ENCODE measurements at regions not wholly inside any gene's neighbourhood (a gene's known extent, or its start where the extent isn't known, plus 50 kb on each side); places are given as distances from the start of the nearest gene placed in this dataset.

GRCh38 chr4:19941434-19941833, 310.3 kb upstream of the SLIT2 start:
- Histone ChIP-seq H3K79me1 (ENCODE audit: low read length) (no peaks in the 10 kb centered on the region), H4K12ac (ENCODE audit: low read depth, low read length) (no peak overlapping the region), H2BK12ac (ENCODE audit: low read length) (no peak overlapping the region), H3K9ac (ENCODE audit: low read length) (no peak overlapping the region), H2AK5ac (ENCODE audit: low read length) (no peak overlapping the region), H3K4me3 (ENCODE audit: low read depth, low read length) (no peak overlapping the region), H3K36me3 (ENCODE audit: control insufficient read depth in 1 of 2, insufficient read depth in 2 of 2, low read length in 2 of 2) (no peaks in the 10 kb centered on the region), H3K4me2 (ENCODE audit: low read length) (no peak overlapping the region), H3K4me1 (ENCODE audit: control insufficient read depth in 1 of 2, insufficient read depth in 2 of 2, low read length in 2 of 2) (peaks cover 0 to 2% of the 10 kb centered on the region in 2 experiments), H4K8ac (ENCODE audit: low read depth, low read length) (no peak overlapping the region), H3K27ac (ENCODE audit: low read depth, low read length) (no peak overlapping the region), H3K27me3 (ENCODE audit: insufficient read depth, low read length) (no peaks in the 10 kb centered on the region), H3K4ac (ENCODE audit: low read depth, low read length) (no peak overlapping the region), H2BK120ac (ENCODE audit: insufficient read depth, low read length, poor library complexity) (no peak overlapping the region), H3K23ac (ENCODE audit: low read length) (no peak overlapping the region), H3K9me3 (ENCODE audit: insufficient read depth, low read depth, low read length) (no peaks in the 10 kb centered on the region), H2AFZ (ENCODE audit: insufficient read depth, low read length, poor library complexity) (no peak overlapping the region), H2BK5ac (ENCODE audit: low read depth, low read length, poor library complexity) (no peak overlapping the region), H3K18ac (ENCODE audit: low read length) (no peak overlapping the region), H3K79me2 (ENCODE audit: control insufficient read depth, insufficient read depth, low read length, poor library complexity) (no peaks in the 10 kb centered on the region), H3K14ac (ENCODE audit: low read length) (no peak overlapping the region), H4K91ac (ENCODE audit: low read depth, low read length) (no peak overlapping the region)
- no CpG with 5 or more reads among the region's 2 CpGs for WGBS (ENCODE audit: extremely low coverage, insufficient coverage, insufficient read length)
- DNase-seq, result no peak

- no peaks in the 10 kb centered on the region for H3K27me3 ChIP-seq (ENCODE audit: insufficient read depth, low read length)
- DNase-seq, result no peak
- no peak overlapping the region for H2BK120ac ChIP-seq (ENCODE audit: insufficient read depth, low read length, poor library complexity)
- H2AFZ ChIP-seq (ENCODE audit: insufficient read depth, low read length, poor library complexity), result no peak overlapping the region
- no peak overlapping the region for H3K18ac ChIP-seq (ENCODE audit: low read length)
- no peaks in the 10 kb centered on the region for H3K9me3 ChIP-seq (ENCODE audit: insufficient read depth, low read depth, low read length)
- H2AK5ac ChIP-seq (ENCODE audit: low read length), result no peak overlapping the region
- no peak overlapping the region for H3K4me2 ChIP-seq (ENCODE audit: low read length)
- H3K4ac ChIP-seq (ENCODE audit: low read depth, low read length), result no peak overlapping the region
- H3K79me2 ChIP-seq (ENCODE audit: control insufficient read depth, insufficient read depth, low read length, poor library complexity), result no peaks in the 10 kb centered on the region
- H3K14ac ChIP-seq (ENCODE audit: low read length), result no peak overlapping the region
- no peak overlapping the region for H2BK5ac ChIP-seq (ENCODE audit: low read depth, low read length, poor library complexity)
- H4K8ac ChIP-seq (ENCODE audit: low read depth, low read length), result no peak overlapping the region
- H3K4me3 ChIP-seq (ENCODE audit: low read depth, low read length), result no peak overlapping the region
- WGBS (ENCODE audit: extremely low coverage, insufficient coverage, insufficient read length), result no CpG with 5 or more reads among the region's 1 CpG
- no peak overlapping the region for H3K9ac ChIP-seq (ENCODE audit: low read length)
- no peak overlapping the region for H2BK12ac ChIP-seq (ENCODE audit: low read length)
- no peaks in the 10 kb centered on the region for H3K36me3 ChIP-seq (ENCODE audit: control insufficient read depth in 1 of 2, insufficient read depth in 2 of 2, low read length in 2 of 2)
- H3K27ac ChIP-seq (ENCODE audit: low read depth, low read length), result no peak overlapping the region
- no peak overlapping the region for H4K12ac ChIP-seq (ENCODE audit: low read depth, low read length)
- peaks cover 0 to 2% of the 10 kb centered on the region in 2 experiments for H3K4me1 ChIP-seq (ENCODE audit: control insufficient read depth in 1 of 2, insufficient read depth in 2 of 2, low read length in 2 of 2)
- H4K91ac ChIP-seq (ENCODE audit: low read depth, low read length), result no peak overlapping the region
- H3K23ac ChIP-seq (ENCODE audit: low read length), result no peak overlapping the region
- no peaks in the 10 kb centered on the region for H3K79me1 ChIP-seq (ENCODE audit: low read length)
Observed at GRCh38 chr4:19940861-19941260, 310.8 kb upstream of the SLIT2 start.

GRCh38 chr4:19936476-19936875, 315.2 kb upstream of the SLIT2 start:
- Histone ChIP-seq H3K9me3 (ENCODE audit: insufficient read depth, low read depth, low read length) (no peaks in the 10 kb centered on the region), H4K91ac (ENCODE audit: low read depth, low read length) (no peak overlapping the region), H2BK5ac (ENCODE audit: low read depth, low read length, poor library complexity) (no peak overlapping the region), H3K79me1 (ENCODE audit: low read length) (no peaks in the 10 kb centered on the region), H3K18ac (ENCODE audit: low read length) (no peak overlapping the region), H3K36me3 (ENCODE audit: control insufficient read depth in 1 of 2, insufficient read depth in 2 of 2, low read length in 2 of 2) (no peaks in the 10 kb centered on the region), H3K27ac (ENCODE audit: low read depth, low read length) (no peak overlapping the region), H2BK120ac (ENCODE audit: insufficient read depth, low read length, poor library complexity) (no peak overlapping the region), H3K27me3 (ENCODE audit: insufficient read depth, low read length) (no peaks in the 10 kb centered on the region), H3K23ac (ENCODE audit: low read length) (no peak overlapping the region), H4K8ac (ENCODE audit: low read depth, low read length) (no peak overlapping the region), H3K4me1 (ENCODE audit: control insufficient read depth in 1 of 2, insufficient read depth in 2 of 2, low read length in 2 of 2) (no peaks in the 10 kb centered on the region), H2AFZ (ENCODE audit: insufficient read depth, low read length, poor library complexity) (no peak overlapping the region), H3K14ac (ENCODE audit: low read length) (no peak overlapping the region), H3K4me2 (ENCODE audit: low read length) (no peak overlapping the region), H2BK12ac (ENCODE audit: low read length) (no peak overlapping the region), H2AK5ac (ENCODE audit: low read length) (no peak overlapping the region), H3K4ac (ENCODE audit: low read depth, low read length) (no peak overlapping the region), H3K9ac (ENCODE audit: low read length) (no peak overlapping the region), H3K4me3 (ENCODE audit: low read depth, low read length) (no peak overlapping the region), H3K79me2 (ENCODE audit: control insufficient read depth, insufficient read depth, low read length, poor library complexity) (no peaks in the 10 kb centered on the region), H4K12ac (ENCODE audit: low read depth, low read length) (no peak overlapping the region)
- DNase-seq, result no peak
- no CpG with 5 or more reads among the region's 3 CpGs for WGBS (ENCODE audit: extremely low coverage, insufficient coverage, insufficient read length)

- no peak overlapping the region for H3K14ac ChIP-seq (ENCODE audit: low read length)
- H2BK12ac ChIP-seq (ENCODE audit: low read length), result no peak overlapping the region
- H2AFZ ChIP-seq (ENCODE audit: insufficient read depth, low read length, poor library complexity), result no peak overlapping the region
- H3K9ac ChIP-seq (ENCODE audit: low read length), result no peak overlapping the region
- no peak overlapping the region for H3K18ac ChIP-seq (ENCODE audit: low read length)
- H3K4ac ChIP-seq (ENCODE audit: low read depth, low read length), result no peak overlapping the region
- H2AK5ac ChIP-seq (ENCODE audit: low read length), result no peak overlapping the region
- H4K8ac ChIP-seq (ENCODE audit: low read depth, low read length), result no peak overlapping the region
- no peaks in the 10 kb centered on the region for H3K79me2 ChIP-seq (ENCODE audit: control insufficient read depth, insufficient read depth, low read length, poor library complexity)
- no peaks in the 10 kb centered on the region for H3K9me3 ChIP-seq (ENCODE audit: insufficient read depth, low read depth, low read length)
- no peak overlapping the region for H2BK120ac ChIP-seq (ENCODE audit: insufficient read depth, low read length, poor library complexity)
- no CpG with 5 or more reads among the region's 3 CpGs for WGBS (ENCODE audit: extremely low coverage, insufficient coverage, insufficient read length)
- no peaks in the 10 kb centered on the region for H3K27me3 ChIP-seq (ENCODE audit: insufficient read depth, low read length)
- H4K91ac ChIP-seq (ENCODE audit: low read depth, low read length), result no peak overlapping the region
- H3K4me1 ChIP-seq (ENCODE audit: control insufficient read depth in 1 of 2, insufficient read depth in 2 of 2, low read length in 2 of 2), result no peaks in the 10 kb centered on the region
- no peak overlapping the region for H3K4me2 ChIP-seq (ENCODE audit: low read length)
- no peaks in the 10 kb centered on the region for H3K36me3 ChIP-seq (ENCODE audit: control insufficient read depth in 1 of 2, insufficient read depth in 2 of 2, low read length in 2 of 2)
- H3K27ac ChIP-seq (ENCODE audit: low read depth, low read length), result no peak overlapping the region
- H3K4me3 ChIP-seq (ENCODE audit: low read depth, low read length), result no peak overlapping the region
- no peak for DNase-seq
- H3K79me1 ChIP-seq (ENCODE audit: low read length), result no peaks in the 10 kb centered on the region
- H2BK5ac ChIP-seq (ENCODE audit: low read depth, low read length, poor library complexity), result no peak overlapping the region
- H4K12ac ChIP-seq (ENCODE audit: low read depth, low read length), result no peak overlapping the region
- H3K23ac ChIP-seq (ENCODE audit: low read length), result no peak overlapping the region
Observed at GRCh38 chr4:19930742-19931141, 321.0 kb upstream of the SLIT2 start.
